HUES48 (cell line): ENCODE measurements at regions not wholly inside any gene's neighbourhood (a gene's known extent, or its start where the extent isn't known, plus 50 kb on each side); places are given as distances from the start of the nearest gene placed in this dataset.

Source experiments
- H3K27ac ChIP-seq: one replicate; pipeline ENCODE4 v1.7.0; 2013; ENCODE audit warnings: low read depth, low read length, inconsistent platforms
- H3K27me3 ChIP-seq: 2 replicates; pipeline ENCODE4 v1.6.1; 2013; ENCODE audit warnings: mild to moderate bottlenecking, low read length; ENCODE audit not compliant: control insufficient read depth, insufficient read depth
- H3K36me3 ChIP-seq: 2 replicates; pipeline ENCODE4 v1.6.1; 2013; ENCODE audit warnings: low read length; ENCODE audit not compliant: control insufficient read depth, insufficient read depth
- H3K4me1 ChIP-seq: 2 replicates; pipeline ENCODE4 v1.6.1; 2013; ENCODE audit warnings: mild to moderate bottlenecking, low read length; ENCODE audit not compliant: control insufficient read depth, insufficient read depth
- H3K4me3 ChIP-seq: 2 replicates; pipeline ENCODE4 v1.5.1; 2013; ENCODE audit warnings: mild to moderate bottlenecking, low read depth, low read length
- H3K9ac ChIP-seq: 2 replicates; pipeline ENCODE4 v1.6.1; 2013; ENCODE audit warnings: mild to moderate bottlenecking, low read depth, low read length, moderate library complexity
- H3K9me3 ChIP-seq: 2 replicates; pipeline ENCODE4 v1.6.1; 2013; ENCODE audit warnings: low read length; ENCODE audit not compliant: control insufficient read depth, insufficient read depth

- peaks cover 9% of the 10 kb centered on the region; the same call in 1 of the 2 replicates for H3K9me3 ChIP-seq
Measured at GRCh38 chr5:13997514-13997913, 53.0 kb upstream of the DNAH5 start.

GRCh38 chr5:13994621-13995253 lies 50.2 kb upstream of the DNAH5 start:
- H3K27me3 ChIP-seq, result no peaks in the 10 kb centered on the region

More at GRCh38 chr5:13997514-13997913, 53.0 kb upstream of the DNAH5 start:
- H3K27ac ChIP-seq, result no peak overlapping the region
- no peak overlapping the region for H3K9ac ChIP-seq
- no peak overlapping the region for H3K4me3 ChIP-seq
- H3K27me3 ChIP-seq, result no peaks in the 10 kb centered on the region
- no peaks in the 10 kb centered on the region for H3K36me3 ChIP-seq
- H3K4me1 ChIP-seq, result no peaks in the 10 kb centered on the region

More at GRCh38 chr5:13994621-13995253, 50.2 kb upstream of the DNAH5 start:
- Histone ChIP-seq H3K9ac (no peak overlapping the region), H3K9me3 (peaks cover 9% of the 10 kb centered on the region; the same call in 1 of the 2 replicates), H3K27ac (no peak overlapping the region), H3K4me1 (no peaks in the 10 kb centered on the region), H3K36me3 (no peaks in the 10 kb centered on the region), H3K4me3 (no peak overlapping the region)
